ENCODE measurements at regions not wholly inside any gene's neighbourhood (a gene's known extent, or its start where the extent isn't known, plus 50 kb on each side); places are given as distances from the start of the nearest gene placed in this dataset.
"Not testable (repeated sequence)": the region's sequence is repeated elsewhere in the genome, so short reads cannot be mapped to it uniquely, and the experiment has no call there.

DNA sequence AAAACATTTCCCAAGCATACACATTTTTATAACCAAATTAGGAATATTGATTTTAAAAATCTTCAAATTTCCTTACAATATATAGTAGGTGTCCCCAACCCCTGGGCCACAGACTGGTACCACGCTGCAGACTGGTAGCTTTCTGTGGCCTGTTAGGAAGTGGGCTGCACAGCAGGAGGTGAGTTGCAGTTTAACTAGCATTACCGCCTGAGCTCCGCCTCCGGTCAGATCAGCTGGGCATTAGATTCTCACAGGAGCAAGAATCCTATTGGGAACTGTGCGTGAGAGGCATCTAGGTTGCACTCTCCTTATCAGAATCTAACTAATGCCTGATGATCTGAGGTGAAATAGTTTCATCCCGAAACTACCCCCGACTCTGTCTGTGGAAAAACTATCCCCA lies 62.1 kb downstream of the ZWINT start:
- DNase-seq (ENCODE audit: low spot score), result no peak

GRCh38 chr10:56296618-56297017 lies 64.4 kb downstream of the ZWINT start:
- no peak for DNase-seq (ENCODE audit: low spot score)

- no peak for DNase-seq (ENCODE audit: low spot score)
These were observed 72.7 kb downstream of the ZWINT start for GRCh38 chr10:56288403-56288802.

DNA sequence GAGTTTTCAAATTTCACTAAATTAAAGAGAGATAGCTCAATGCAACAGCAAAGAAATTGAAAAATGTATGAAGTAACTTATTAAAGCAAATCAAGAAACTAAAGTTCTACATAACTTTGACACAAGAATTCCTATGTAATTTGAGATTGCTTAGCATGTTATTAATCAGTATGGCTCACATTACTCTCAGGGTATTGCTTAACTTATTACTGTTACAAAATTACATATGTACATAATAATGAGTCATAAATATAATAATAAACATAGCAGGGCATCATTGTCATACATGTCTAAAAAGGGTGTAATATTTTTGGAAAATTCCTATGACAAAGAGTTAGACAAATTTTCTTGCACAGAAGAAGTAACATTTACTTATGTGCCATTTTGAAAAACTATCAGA lies 75.0 kb downstream of the ZWINT start:
- no peak for DNase-seq (ENCODE audit: low spot score)

- DNase-seq (ENCODE audit: low spot score), result no peak
These were observed 81.8 kb downstream of the ZWINT start for GRCh38 chr10:56279270-56279669.

DNA sequence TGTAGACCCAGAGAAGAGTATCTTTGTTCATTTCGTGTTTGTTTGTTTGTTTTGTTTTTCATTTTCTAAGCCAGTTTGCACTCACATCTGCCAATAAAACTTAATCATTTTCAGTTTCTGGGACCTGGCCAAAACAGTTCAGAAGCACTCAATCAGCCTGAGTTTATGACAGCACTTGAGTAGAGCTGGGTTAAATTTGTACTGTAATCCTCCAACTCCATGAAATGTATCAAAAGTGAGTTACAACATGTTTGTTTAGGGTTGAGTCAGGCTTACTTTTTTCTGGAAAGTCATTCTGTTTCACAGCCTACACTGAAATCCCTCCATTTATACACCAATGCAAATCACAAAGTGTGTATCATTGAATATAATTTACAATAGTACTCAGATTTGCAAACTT lies 91.9 kb downstream of the ZWINT start:
- DNase-seq (ENCODE audit: low spot score), result peak; percentile 4

- no peak for DNase-seq (ENCODE audit: low spot score)
These were observed 94.9 kb downstream of the ZWINT start for GRCh38 chr10:56266120-56266519.

DNA sequence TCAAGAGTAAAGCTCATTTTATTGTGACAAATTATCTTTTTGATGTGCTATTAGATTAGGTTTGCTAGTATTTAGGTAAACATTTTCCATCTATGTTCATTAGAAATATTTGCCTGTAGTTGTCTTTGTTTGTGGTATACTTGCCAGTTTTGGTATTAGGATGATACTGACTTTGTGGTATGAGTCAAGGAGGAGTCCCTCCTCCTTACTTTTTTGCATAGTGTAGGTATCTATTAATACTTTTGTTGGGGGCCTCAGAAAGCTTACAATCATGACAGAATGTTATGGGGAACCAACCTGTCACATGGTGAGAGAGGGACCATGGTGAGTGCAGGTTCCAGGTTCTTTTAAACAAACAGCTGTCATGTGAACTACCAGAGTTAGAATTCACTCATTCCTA lies 102.1 kb downstream of the ZWINT start:
- DNase-seq (ENCODE audit: low spot score), result no peak

DNA sequence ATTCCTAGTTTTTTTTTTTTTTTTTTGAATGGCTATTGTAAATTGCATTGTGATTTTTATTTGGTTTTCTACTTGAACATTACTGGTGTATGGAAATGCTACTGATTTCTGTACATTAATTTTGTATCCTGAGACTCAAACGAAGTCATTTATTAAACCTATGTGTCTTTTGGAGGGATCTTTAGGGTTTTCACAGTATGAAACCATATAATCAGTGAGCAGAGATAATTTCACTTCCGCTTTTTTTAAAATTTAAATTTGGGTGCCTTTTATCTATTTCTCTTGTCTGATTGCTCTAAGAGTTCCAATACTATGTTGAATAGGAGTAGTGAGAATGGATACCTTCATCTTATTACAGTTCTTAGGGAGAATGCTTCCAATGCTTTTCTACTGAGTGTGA lies 102.7 kb downstream of the ZWINT start:
- DNase-seq (ENCODE audit: low spot score), result no peak

DNA sequence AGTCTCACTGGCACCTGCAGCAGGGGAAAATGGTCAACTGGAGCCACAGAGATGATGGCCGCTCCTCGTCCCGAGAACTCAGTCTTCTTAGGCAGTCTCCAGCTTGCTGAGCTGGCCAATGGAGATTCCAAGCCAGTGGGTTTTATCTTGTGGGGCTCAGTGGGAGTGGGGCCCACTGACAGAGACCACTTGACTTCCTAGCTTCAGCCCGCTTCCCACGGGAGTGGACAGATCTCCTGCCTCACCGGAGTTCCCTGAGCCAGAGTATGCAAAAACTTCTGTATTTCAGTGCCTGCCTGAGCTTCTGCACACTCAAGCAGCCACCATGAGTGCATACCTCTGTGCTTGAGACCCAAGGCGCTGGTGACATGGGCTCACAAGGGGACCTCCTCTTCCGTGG lies 105.8 kb downstream of the ZWINT start:
- no peak for DNase-seq (ENCODE audit: low spot score)

- DNase-seq (ENCODE audit: low spot score), result no peak
These were observed 120.6 kb downstream of the ZWINT start for GRCh38 chr10:56240471-56240870.

- no peak for DNase-seq (ENCODE audit: low spot score)
These were observed 129.6 kb downstream of the ZWINT start for GRCh38 chr10:56231436-56231835.

DNA sequence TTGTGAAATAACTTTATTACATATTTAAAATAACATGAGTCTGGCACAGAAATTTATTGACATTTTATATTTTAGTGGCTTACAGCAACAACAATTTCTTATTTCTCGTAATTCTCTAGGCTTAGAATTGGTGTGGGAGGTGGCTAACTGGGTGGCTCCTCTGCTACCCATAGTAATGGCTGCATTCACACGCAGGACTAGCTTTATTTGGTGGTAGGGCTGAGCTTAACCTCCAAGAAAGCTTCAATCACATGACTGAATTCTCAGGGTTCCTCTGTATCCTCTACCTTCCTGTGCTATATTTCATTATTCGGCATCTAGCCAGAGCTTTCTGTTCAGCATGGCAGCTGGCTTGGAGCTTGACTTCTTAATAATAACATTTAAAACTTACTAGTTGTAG lies 138.8 kb downstream of the ZWINT start:
- DNase-seq (ENCODE audit: low spot score), result no peak

GRCh38 chr10:56212951-56213350 lies 148.1 kb downstream of the ZWINT start:
- DNase-seq (ENCODE audit: low spot score), result no peak

DNA sequence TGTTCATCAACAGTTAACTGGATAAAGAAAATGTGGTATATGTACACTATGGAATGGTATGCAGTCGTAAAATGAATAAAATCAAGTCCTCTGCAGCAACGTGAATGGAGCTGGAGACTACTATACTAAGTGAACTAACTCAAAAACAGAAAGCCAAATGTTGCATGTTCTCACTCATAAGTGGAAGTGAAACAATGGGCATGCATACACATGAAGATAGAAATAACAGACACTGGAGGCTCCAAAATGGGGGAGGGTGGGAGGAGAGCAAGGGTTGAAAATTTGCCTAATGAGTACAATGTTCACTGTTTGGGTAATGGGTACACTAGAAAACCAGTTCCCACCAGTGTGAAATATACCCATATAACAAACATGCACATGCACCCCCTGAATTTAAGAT lies 179.5 kb downstream of the ZWINT start:
- DNase-seq (ENCODE audit: low spot score), result no peak

GRCh38 chr10:56178210-56178609 lies 182.8 kb downstream of the ZWINT start:
- DNase-seq (ENCODE audit: low spot score), result peak; percentile 23

DNA sequence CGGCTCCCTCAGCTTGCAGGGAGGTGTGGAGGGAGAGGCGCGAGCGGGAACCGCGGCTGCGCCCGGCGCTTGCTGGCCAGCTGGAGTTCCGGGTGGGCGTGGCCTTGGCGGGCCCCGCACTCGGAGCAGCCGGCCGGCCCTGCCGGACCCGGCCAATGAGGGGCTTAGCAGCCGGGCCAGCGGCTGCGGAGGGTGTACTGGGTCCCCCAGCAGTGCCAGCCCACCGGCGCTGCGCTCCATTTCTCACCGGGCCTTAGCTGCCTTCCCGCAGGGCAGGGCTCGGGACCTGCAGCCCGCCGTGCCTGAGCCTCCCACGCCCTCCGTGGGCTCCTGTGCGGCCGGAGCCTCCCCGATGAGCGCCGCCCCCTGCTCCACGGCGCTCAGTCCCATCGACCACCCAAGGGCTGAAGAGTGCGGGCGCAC lies 206.0 kb downstream of the ZWINT start:
- not testable (repeated sequence) for DNase-seq (ENCODE audit: low spot score)

DNA sequence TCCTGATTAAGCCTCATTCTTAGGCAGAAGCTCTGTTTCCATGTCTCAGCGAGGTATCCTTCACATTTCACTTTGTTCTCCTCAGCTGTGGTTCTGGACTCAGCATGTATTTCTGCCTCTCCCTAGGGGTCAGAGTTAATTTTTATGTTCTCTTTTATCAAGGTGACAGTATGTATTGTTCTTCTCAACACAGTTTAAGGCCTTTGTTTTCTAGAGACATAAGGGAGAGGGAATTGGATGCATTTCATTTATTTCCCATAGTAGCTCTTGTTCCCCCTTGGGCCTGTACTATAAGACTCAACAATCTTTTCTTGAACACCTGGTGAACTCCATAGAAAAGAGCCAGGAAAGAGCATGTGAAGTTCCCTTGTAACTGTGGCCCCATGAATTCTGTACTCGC lies 214.3 kb downstream of the ZWINT start:
- DNase-seq (ENCODE audit: low spot score), result no peak

DNA sequence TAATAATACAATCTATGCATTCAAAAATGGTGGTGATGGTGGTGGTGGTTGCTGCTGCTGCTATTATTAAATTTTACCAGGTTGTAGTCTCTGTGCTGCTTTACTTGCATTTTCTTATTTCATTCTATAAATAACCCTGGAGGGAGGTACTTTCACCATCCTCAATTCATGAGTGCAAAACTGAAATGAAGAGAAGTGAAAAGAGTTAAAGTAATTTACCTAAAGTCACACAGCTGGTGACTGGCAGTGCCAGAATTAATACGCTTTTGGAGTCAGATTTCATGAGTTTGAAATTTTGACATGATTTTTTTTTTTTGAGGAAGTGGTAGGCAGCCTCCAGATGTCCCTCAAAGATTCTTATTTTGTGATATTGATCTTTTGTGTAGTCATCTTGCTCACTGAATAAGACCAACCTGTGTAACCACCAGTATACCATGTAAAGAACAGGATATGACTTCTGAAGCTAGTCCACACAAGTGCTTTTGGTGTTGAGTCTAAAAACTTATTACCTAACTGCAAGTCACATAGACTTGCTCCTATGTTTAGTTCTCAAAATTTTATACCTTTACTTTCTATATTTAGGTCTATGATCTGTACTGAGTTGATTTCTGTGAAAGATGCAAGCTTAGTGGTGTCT lies 218.8 kb downstream of the ZWINT start:
- no peak for DNase-seq (ENCODE audit: low spot score)

DNA sequence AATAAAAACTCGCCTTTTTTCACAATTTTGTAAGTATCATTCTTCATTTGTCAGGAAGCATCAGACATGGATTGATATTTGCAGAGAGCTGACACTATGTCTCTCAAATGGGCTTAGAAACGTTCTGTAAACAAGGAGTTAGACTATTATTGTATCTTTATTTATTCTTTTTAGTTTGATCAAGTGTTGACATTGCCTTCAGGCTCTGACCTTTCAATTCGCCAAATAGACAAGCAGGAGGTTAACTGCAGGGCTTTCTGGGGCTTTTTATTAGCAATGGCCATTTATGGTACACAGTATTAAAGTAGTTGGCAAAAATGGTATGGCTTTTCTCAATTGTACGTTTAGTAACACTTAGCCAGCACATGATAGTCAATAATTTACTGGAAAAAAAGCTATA lies 221.7 kb downstream of the ZWINT start:
- DNase-seq (ENCODE audit: low spot score), result no peak

- DNase-seq (ENCODE audit: low spot score), result no peak
These were observed 225.2 kb downstream of the ZWINT start for GRCh38 chr10:56135828-56136227.

GRCh38 chr10:56123247-56123646 lies 237.8 kb downstream of the ZWINT start:
- no peak for DNase-seq (ENCODE audit: low spot score)

GRCh38 chr10:56116684-56117083 lies 244.4 kb downstream of the ZWINT start:
- no peak for DNase-seq (ENCODE audit: low spot score)

DNA sequence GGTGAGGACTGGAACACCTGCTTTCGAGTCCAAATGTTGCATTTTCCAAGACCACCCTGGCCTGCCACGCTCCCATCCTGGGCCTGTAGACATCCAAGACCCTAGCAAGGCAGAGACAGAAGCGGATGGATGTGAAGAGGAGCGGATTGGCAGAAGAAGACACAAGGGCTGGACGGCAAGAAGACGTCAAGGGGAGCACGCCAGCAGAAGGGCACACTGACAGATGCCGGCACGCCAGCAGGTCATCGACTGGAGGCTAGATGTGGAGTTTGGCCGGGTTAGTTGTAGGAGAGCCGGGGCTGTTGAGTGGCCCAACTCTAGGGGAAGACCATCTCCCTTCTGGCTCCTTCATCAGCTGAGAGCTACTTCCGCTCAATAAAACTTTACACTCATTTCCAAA lies 251.6 kb downstream of the ZWINT start:
- no peak for DNase-seq (ENCODE audit: low spot score)

GRCh38 chr10:56104923-56105322 lies 256.1 kb downstream of the ZWINT start:
- no peak for DNase-seq (ENCODE audit: low spot score)

All from H4 (cell line).